HG02981 (cell line): ENCODE measurements at regions not wholly inside any gene's neighbourhood (a gene's known extent, or its start where the extent isn't known, plus 50 kb on each side); places are given as distances from the start of the nearest gene placed in this dataset.
"Not testable (repeated sequence)": the region's sequence is repeated elsewhere in the genome, so short reads cannot be mapped to it uniquely, and the experiment has no call there.

ENCODE experiments used
- ATAC-seq: cut with Tn5 transposase; IDR thresholded peaks from one replicate; pipeline ENCODE4 v1.9.1; 2021; ENCODE audit warnings: mild to moderate bottlenecking, moderate library complexity; ENCODE audit not compliant: unreplicated experiment

DNA sequence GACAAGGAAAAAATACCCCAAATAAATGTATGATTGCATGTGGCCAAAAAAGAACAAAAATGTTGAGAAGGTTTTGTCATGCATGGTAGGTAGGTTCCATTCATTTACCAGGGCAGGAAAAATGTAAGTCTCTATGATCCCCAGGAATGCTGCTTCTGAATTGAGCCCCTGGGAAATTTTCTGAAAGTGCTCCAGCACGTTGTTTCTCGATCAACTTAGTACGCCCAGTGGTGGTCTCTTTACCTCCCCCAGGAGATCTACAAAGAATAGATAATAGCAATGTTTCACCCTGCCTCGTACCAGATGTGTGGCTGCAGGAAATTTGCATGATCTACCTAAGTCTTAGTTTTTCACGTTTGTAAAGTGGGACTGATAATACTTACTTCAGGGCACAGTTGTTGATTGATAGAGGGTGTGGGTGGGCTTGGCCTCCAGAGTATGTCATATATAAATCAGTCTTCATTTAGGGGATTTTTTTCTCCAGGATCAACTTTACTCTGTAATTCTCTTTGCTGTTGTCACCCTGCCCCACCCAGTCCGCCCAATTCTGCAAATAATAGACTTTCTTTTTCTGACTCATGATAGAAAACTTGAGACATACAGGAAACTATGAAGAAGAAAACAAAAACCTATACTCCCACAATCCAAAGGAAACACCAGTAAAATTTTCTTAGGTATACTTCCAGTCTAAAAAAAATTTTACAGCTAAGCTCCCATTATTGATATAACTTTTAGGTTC lies 462.0 kb upstream of the RUNX1 start:
- ATAC-seq: no peak

DNA sequence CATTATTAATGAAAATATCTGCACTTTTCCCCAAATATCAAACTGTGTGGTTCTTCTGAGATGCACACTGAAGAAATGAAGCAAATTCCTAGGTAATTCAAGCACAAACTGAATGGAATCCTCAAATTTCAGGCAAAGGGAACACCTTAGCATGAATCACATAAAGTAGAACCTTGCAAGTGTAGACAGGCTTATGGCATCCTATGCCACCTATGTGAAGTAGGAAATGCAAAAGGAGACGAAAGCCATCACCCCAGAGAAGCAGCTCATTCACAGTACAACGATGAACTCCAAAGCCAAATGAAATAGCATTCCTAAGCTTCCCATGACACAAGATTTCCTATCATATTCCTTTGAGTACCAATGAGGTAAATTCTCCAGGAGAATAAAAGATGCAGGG lies 461.2 kb upstream of the RUNX1 start:
- ATAC-seq: no peak

DNA sequence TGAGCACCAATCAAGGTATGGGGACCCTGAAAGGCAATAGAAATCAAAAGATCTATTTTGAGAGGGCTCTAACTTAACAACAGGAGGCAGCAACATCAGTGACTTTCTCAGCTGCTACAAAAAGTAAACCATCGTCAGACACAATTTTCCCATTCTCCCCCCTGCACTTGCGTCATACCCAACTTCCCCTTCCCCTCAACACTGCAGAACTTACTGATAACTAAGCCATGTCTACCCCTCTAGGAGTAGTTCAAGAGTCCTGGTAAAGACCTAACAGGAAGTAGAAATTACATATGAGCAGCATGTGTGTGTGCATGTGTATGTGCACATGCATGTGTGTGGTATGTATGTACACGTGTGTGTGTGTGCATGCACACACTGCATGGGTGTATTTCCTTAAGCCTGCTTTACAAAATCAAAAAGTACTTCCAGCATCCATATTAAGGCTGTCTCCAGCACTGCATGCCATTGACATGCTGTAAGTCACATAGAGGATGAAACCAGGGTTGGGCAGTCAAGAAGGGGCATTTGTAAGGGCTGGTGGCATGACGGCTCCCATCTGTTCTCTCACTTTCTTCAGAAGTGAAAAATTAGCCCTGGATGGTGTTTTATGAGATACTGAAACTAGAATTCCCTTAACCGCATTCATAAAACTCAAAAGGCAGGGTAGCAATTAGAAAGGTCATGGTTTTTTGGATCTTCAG lies 460.1 kb upstream of the RUNX1 start:
- ATAC-seq: no peak

DNA sequence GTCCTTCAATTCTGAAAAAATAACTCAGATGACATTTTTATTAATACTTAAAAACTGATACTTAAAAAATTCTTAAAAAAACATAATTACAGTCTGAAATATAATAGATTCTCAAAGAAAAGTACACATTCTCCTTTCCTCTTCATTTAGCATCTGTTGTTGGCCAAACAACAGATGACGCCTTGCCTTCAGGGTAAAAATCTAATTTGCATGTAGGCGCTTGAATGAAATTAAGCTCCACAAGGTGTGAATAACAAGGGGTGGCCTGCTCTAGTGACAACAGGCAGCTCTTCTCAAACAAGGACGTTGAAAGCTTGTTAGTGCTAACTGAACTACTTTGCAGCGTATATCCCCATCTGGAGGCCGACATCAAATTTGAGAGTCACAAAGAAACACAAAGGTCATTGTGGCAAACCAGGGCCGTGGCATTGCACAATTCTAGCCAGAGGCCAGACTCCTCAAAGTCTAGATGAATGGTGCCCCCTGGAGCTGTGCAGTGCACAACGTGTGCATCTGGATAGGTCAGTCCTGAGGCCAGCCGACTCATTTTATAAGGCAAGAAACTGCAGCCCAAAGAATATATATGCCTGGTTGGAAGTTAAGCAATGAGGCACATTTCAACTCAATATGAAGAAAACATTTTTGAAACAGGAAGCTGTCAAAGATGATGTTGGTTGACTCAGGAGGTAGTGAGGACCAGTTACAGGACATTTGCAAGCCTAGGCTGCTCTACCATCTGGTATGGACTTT lies 459.2 kb upstream of the RUNX1 start:
- no peak for ATAC-seq

DNA sequence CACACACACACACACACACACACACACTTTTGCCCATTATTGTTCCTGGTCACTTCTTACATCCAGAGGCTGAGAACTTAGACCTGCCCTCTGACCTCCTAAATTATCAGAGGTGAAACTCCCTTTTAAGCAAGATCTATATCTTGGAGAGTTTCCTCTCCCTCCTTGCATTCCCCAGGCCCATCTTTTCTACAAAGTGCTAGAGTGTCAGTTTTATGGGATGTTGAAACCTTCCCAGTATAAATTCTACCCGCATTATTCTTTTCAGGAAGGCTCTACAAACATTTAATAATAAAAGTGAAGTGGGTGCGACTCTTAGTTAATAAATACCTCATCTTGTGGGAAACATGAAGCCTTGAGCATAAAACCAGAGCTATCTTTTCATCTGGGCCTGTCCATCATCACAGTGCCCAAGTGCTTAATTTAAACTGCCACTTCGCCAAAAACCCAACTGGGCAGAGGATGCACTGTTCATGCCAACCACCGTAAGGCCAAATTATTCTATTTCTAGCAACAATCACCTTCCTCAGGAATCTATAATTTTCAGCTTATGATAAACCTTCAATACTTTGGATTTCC lies 458.2 kb upstream of the RUNX1 start:
- ATAC-seq: no peak

DNA sequence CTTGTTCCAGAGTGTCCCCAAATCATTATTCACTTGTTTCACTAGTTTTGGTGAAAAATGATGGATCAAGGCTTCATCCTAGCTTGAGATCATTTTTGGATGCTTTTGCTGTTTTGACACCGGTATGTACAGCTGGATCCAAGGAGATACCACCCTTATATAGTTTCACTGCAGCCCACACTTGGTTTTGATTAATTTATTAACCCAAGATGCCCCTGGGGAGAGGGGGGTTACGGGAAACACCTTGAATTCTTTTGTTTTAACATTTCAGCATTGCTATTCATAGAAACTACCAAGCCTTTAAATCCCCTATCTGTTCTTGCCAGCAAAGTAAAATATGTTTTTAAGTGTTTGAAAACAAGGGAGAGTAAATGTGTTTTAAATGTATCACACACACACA lies 457.7 kb upstream of the RUNX1 start:
- ATAC-seq: no peak

DNA sequence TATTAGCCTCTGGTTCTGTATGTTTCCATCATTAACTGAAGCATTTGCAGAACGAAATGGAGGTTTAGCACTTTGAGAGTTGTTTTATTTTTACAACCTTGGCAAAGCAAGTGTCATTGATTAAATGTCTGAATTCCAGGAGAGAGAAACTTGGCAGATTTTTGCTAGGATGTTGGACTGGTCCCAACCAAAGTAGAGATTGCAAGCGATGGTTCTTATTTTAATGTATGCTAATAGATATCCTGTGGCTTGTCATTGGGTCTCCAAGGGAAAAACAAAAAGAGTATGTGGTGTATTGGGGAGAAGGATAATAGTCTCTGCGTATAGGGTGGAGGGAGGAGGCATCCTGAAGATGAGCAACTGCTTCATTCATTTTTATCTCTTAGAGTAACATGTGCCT lies 457.2 kb upstream of the RUNX1 start:
- no peak for ATAC-seq

DNA sequence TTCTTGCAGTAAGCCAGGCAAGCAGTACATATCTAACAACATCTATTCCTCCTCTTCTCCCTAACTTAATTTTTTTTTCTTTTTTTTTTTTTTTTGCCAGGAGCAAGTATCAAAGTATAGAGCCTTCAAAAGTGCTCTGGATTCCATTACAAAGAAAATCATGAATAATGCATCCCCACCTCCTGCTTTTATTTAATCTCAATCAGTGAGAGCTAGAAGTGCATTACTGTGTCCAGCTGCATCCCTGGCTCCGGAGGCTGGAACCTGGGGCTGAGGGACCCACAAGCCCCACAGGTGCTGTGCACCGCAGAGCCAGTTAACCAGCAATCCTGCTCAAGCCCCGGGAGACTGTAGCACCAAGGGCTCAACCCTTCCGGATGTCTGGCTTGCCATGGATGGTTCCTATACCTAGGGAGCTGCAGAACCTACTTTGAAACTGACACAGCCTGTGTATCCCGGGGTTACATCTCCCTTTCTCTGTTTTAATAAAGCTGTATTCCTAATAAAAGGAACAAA lies 455.9 kb upstream of the RUNX1 start:
- no peak for ATAC-seq

DNA sequence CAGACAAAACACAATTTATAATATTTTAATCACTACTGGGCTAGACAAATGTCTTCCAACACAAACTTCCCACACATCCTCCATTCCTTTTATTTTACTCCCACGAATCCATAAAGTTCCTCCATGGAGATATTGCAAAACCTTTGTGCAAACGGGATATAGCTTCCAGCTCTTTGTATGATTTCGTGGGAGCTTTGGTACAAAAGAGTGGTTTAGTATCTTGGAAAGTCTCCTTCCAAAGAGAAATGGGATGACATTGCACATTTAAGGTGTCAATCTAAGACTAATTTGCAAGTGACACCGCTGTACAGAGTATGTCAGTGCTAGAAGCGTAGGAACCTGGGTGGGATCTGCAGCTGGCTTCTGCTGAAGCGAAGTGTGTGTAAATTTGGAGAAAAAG lies 455.2 kb upstream of the RUNX1 start:
- no peak for ATAC-seq

DNA sequence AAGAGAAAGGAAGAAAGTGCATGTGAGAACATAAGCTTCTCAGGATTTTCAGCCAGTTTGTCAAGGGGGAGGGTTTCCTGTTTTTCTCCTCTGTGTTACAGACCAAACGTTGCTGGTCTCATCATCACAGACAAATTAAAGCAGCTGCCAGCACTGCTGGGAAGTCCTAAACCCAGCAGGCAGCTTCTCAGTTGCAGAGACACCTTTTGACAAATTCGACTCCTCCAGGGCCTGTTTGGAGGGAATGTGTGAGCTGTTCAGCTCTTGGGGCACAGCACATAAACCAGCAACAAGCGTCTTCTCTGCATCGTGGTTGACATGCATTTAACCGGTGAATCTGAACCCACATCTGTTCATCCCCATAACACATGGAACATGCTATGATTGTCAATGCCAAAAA lies 454.6 kb upstream of the RUNX1 start:
- ATAC-seq: no peak

DNA sequence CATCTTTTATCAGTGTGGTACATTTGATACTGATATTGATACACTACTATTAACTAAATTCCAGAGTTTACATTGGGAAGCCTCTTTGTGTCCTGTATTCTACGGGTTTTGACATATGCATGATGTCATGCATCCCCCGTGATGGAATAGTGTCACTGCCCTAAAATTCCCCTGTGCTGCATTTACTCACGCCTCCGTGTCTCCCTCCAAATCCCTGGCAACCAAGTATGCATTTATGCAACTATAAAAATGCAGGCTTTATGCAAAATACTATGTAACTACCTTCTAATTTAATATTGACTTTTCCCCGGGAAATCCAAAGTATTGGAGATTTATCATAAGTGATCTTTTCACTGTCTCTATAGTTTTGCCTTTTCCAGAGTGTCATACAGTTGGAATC lies 453.7 kb upstream of the RUNX1 start:
- no peak for ATAC-seq

DNA sequence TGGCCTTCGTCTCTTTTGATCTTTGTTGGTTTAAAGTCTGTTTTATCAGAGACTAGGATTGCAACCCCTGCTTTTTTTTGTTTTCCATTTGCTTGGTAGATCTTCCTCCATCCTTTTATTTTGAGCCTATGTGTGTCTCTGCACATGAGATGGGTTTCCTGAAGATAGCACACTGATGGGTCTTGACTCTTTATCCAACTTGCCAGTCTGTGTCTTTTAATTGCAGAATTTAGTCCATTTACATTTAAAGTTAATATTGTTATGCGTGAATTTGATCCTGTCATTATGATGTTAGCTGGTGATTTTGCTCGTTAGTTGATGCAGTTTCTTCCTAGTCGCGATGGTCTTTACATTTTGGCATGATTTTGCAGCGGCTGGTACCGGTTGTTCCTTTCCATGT lies 448.4 kb upstream of the RUNX1 start:
- ATAC-seq: not testable (repeated sequence)

DNA sequence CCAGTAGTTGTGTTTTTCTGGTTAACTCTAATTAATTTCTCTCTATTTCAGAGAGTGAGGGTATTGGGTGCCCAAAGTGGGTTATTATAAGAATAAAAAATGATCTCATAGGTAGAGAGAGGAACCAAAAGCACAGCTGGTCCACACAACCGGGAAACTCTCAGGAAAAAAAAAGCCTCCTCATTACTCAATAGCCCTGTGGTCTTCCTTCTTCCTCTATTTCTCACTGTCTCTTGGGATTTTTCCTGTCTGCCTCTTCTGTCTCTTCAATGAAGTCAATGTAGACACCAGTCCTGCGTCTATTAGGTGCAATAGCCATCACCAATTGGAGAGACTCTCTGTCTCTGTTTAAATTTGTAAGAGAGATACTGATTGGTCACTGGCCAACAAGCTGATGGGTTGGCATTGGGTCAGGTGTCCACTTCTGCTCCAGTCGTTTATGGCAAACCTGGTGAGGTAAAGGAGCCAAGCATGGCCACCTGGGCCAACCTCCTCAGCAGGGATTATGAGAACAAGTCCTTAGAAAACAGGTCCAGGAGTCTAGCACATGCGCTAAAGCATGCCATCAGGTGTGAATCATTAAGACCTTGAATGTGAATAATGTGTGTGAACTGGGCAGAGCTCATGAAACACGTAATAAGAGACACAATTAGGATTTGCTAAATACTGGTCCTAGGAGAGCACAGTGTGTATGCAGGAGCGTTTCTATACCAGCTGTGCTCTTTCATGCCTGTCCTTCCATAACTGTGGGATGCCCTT lies 443.0 kb upstream of the RUNX1 start:
- no peak for ATAC-seq

DNA sequence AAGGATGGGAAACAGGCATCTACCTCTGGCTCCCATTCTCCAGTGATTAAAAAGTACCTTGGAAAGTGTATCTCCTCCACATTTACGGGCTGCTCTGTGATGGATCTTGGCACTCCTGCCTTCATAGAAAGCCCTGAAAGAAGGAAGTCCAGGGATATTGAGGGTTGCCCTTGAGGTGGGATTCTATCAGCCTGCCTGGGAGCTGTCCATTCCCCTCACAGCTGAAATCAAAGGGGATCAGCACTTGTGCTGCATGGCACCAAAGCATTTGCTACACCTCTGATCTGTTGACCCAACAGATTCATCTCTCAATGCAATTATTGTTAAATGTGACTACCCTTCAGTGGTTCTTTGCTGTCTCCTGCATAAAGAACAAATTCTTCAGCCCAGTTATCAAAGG lies 442.0 kb upstream of the RUNX1 start:
- ATAC-seq: no peak

DNA sequence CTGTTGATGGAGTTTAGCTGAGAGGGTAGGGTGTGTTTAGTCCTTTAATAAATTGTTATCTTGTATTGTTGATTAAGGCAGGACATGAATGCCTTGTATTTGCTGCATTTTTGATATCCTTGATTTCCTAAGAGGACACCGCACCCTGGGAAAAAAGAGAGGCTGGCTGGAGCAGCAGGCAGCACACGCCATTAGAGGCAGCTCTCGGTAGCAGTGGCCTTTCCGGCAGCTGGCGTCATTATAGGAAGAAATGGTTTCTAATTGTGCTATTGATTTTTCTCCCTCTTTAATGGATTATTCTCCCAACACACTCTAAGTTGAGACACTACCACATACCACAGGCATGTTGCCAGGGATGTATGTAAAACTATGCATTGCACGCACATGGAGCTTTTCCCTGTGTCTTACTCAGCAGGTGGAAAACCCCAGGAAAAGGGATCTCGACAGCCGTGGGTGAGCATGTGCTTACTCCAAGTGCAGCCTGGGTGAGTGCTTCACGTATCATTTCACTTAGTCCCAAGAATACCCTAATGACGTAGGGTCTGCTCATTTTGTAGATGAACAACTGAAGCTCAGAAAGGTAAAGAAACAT lies 440.4 kb upstream of the RUNX1 start:
- ATAC-seq: no peak

DNA sequence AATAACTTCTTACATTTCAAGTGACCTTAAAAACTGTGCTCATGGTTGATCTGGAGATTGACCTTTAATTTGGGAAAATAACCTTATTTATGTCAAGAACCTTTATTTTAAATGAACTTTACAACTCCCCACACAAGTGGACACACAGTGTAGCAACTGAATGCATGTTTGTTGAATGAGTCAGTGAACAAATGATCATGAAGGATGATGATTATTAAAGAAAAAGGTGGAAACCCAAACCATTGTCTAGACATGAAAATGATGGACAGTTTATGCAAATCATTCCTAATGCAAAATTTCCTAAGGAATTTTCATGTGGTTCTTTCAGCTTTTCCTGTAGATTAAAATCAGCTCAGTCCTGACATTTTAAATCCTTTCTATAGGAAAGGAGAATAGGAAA lies 439.8 kb upstream of the RUNX1 start:
- ATAC-seq: no peak

DNA sequence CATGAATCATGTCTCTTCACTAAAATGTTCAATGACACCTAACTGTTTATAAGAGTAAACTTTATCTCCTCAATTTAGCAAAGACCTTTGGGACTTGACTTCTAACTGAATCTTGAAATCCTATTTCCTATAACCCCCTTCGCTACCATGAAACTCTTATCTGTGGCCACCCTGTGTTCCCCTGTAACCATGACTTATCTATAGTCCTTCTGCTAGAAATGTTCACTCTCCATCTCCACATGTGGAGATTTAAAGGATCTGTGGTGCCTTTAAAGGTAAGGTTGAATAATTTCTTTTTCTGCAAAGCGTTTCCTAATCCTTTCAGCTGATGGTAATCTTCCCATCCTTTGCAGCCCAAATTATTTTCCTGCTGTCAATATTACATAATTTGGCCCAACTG lies 436.3 kb upstream of the RUNX1 start:
- no peak for ATAC-seq

DNA sequence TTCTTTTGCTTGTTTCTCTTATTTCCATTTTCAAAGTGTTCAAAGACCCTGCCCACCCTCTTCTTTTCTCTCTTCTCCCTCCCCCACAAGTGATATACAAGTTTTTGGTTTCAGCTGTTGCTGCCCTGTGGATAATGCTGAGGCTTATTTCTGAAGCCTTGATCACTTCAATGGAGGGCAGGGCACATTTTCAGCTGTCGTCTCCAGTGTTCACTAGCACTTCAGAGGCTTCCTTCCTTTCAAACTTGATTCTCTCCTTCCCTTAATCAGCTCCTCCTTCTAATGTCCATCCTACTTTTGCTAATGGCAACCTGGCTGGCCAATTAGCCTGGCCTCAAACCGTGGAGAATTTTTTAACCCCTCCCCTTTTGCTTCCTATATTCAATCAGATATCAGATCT lies 435.7 kb upstream of the RUNX1 start:
- ATAC-seq: no peak

DNA sequence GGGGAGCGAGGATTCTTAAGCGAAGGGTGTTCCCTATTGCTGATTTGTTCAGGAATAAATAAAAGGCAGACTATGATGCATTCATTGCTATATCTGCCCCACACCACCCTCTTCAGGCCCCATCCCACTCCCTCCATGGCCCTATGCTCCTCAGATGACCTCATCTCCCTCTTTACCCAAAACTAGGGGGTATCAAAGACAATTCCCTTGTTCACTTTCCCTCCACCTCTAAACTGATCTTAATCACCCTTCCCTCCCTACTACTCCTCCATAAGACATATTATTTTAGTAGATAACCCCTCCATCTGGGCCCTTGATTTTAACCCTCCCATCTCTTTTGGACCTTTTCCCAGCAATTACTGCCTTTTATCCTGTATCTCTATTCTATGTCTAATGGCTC lies 434.9 kb upstream of the RUNX1 start:
- ATAC-seq: no peak

DNA sequence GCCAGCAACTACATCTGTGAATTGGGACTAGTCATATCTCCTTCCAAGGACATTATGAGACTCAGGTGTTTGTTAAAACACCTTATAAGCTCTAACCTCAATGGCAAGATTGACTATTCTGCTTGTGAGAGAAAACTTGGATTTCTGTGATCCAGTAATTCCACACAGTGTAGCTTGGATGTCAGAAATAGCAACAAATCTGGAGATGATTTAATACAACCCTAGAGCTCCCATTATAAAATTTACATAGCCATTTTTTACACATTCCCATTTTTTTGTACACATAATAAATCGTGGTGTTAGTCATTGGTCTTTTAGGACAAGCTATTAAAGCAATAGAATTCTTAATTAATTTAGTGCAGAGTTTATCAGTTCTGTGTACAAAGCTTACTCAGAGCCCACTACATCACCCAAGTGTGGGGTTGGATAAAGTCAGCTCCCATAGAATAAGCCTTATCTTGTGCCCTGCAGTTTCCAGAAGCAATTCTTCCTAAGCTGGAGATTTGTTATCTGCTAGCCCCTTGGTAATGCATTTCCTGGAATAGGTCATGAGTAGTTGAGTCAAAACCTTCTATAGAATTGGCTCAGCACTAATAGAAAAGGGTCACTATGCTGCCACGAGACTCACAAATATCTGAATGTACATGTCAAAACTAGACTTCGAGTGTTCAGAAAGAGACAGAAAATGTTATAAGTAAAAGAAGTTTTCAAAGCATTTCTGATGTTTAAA lies 434.0 kb upstream of the RUNX1 start:
- no peak for ATAC-seq
